GM23248 (cell line): ENCODE measurements at regions not wholly inside any gene's neighbourhood (a gene's known extent, or its start where the extent isn't known, plus 50 kb on each side); places are given as distances from the start of the nearest gene placed in this dataset.

ENCODE experiments used
- EZH2 ChIP-seq: fragments of 200-600 bp; sonication (generic); IDR thresholded peaks from 2 replicates; pipeline ENCODE4 v1.6.1; 2018; ENCODE audit warnings: antibody characterized with exemption, mild to moderate bottlenecking; ENCODE audit not compliant: insufficient read depth, poor library complexity, severe bottlenecking
- EZH2phosphoT487 ChIP-seq: fragments of 200-600 bp; sonication (generic); IDR thresholded peaks from 2 replicates; pipeline ENCODE4 v1.6.1; 2018; ENCODE audit warnings: antibody characterized with exemption, moderate library complexity, mild to moderate bottlenecking, low read depth; ENCODE audit not compliant: insufficient read depth

DNA sequence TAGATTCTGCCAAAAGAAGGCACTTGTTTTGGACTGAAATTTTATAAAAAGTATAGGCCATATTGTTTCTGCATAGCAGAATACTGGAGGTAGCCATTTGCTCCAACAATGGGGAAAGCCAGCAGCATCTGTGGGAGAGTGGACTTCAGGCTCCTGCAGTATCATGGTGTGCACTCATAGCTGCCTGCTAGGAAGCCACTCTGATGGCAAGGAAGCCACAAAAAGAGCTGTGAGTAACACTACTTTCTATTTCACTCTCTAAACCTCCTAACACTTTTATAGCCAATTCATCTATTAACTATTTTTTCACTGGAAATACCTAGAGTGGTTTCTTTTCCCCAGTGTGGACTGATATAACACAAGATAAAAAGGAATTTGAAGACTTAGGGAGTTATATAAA, 144.4 kb upstream of the KCNJ3 start:
- TF ChIP-seq EZH2, result no peak
- TF ChIP-seq EZH2phosphoT487, result no peak
